HepG2 (cell line): ENCODE measurements at regions not wholly inside any gene's neighbourhood (a gene's known extent, or its start where the extent isn't known, plus 50 kb on each side); places are given as distances from the start of the nearest gene placed in this dataset.

Experiments
- ARNT ChIP-seq: fragments of 450-650 bp; IDR thresholded peaks from 2 replicates; pipeline ENCODE4 v1.6.1; 2017
- CTCF ChIP-seq: sonication (generic); formaldehyde crosslinking; IDR thresholded peaks from 2 replicates; pipeline ENCODE4 v1.5.0; 2020; ENCODE audit warnings: mild to moderate bottlenecking, missing genetic modification reagents, moderate library complexity
- FOXP1 ChIP-seq, 2 experiments: fragments of 450-650 bp in 1 of 2; IDR thresholded peaks; 2 replicates each; pipeline ENCODE4 v1.6.1; 2017 to 2018; ENCODE audit warnings: antibody characterized with exemption in 1 of 2
- KDM6A ChIP-seq: IDR thresholded peaks from 2 replicates; pipeline ENCODE4 v1.6.1; 2016; ENCODE audit warnings: low read depth
- MAF1 ChIP-seq: sonication (generic); formaldehyde crosslinking; IDR thresholded peaks from 2 replicates; pipeline ENCODE4 v1.5.0; 2020; ENCODE audit warnings: missing genetic modification reagents, borderline replicate concordance
- PBX2 ChIP-seq: IDR thresholded peaks from 2 replicates; pipeline ENCODE4 v1.6.1; 2016; ENCODE audit warnings: control low read depth
- POLR2A ChIP-seq, 2 experiments: IDR thresholded peaks; 2 replicates each; pipeline ENCODE4 v1.6.1; 2011; ENCODE audit warnings: low read depth in 2 of 2, low read length in 2 of 2, mild to moderate bottlenecking in 1 of 2, moderate library complexity in 1 of 2; ENCODE audit not compliant: insufficient read depth in 1 of 2
- SP1 ChIP-seq, 2 experiments: fragments of 450-650 bp in 1 of 2; sonication (generic) in 1 of 2; formaldehyde crosslinking in 1 of 2; IDR thresholded peaks; 2 replicates each; pipeline versions ENCODE4 v1.4.0 to v1.6.1; 2016 to 2020; ENCODE audit warnings: missing genetic modification reagents in 1 of 2

- no peak for TF ChIP-seq FOXP1 (IDR thresholded peaks at IDR 0.05)
- TF ChIP-seq FOXP1 (CRISPR knock-in tag; IDR thresholded peaks at IDR 0.05): no peak
- no peak for TF ChIP-seq KDM6A (CRISPR knock-in tag)
- TF ChIP-seq POLR2A (IDR thresholded peaks at IDR 0.05; ENCODE audit: insufficient read depth in 1 of 2, low read depth in 2 of 2, low read length in 2 of 2): no peak
- no peak for TF ChIP-seq MAF1 (CRISPR knock-in tag)
- TF ChIP-seq PBX2 (CRISPR knock-in tag): no peak
- no peak for TF ChIP-seq CTCF
- no peak for TF ChIP-seq ARNT
- no peak for TF ChIP-seq SP1 (IDR thresholded peaks at IDR 0.05)
- TF ChIP-seq SP1 (CRISPR knock-in tag; IDR thresholded peaks at IDR 0.05): no peak
Measured at GRCh38 chr3:163577271-163577670, 1501.0 kb downstream of the SI start.
